GM06990 (cell line): ENCODE measurements at regions not wholly inside any gene's neighbourhood (a gene's known extent, or its start where the extent isn't known, plus 50 kb on each side); places are given as distances from the start of the nearest gene placed in this dataset.

ENCODE experiments used
- DNase-seq: peaks from one replicate; pipeline ENCODE4 v3.0.0-alpha.2; 2011; ENCODE audit not compliant: insufficient read length; ENCODE audit errors: extremely low read depth
- H3K27me3 ChIP-seq: replicated peaks from 2 replicates; pipeline ENCODE4 v1.6.0; 2011; ENCODE audit warnings: low read length; ENCODE audit not compliant: control insufficient read depth, insufficient read depth
- H3K36me3 ChIP-seq: 2 replicates; pipeline ENCODE4 v1.5.1; 2011; ENCODE audit warnings: low read length; ENCODE audit not compliant: control insufficient read depth, insufficient read depth
- H3K4me3 ChIP-seq: replicated peaks from 2 replicates; pipeline ENCODE4 v1.5.1; 2011; ENCODE audit warnings: low read depth, mild to moderate bottlenecking, control low read depth, low read length
- CTCF ChIP-seq: IDR thresholded peaks from 2 replicates; pipeline ENCODE4 v1.5.1; 2011; ENCODE audit warnings: low read length, control low read depth, mild to moderate bottlenecking, inconsistent platforms; ENCODE audit not compliant: insufficient read depth, poor library complexity, severe bottlenecking

- H3K36me3 ChIP-seq = no peaks in the 10 kb centered on the region
- H3K4me3 ChIP-seq = no peak overlapping the region
- no peak for DNase-seq
- H3K27me3 ChIP-seq = no peaks in the 10 kb centered on the region
- no peak for TF ChIP-seq CTCF
These were observed 524.6 kb upstream of the LRRC4C start for GRCh38 chr11:41984023-41984422.

DNA sequence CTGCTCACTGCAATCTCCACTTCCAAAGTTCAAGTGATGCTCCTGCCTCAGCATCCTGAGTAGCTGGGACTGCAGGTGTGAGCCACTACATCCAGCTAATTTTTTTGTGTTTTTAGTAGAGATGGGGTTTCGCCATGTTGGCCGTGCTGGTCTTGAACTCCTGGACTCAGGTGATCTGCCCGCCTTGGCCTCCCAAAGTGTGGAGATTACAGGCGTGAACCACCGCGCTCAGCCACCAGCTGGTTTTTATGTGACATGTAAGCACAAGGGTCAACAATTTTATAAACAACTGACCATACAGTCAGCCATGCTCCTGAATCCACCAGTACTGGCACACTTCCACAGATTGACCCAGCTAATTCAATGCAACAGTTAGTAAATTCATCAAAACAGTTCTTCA, 526.3 kb upstream of the LRRC4C start:
- H3K36me3 ChIP-seq = no peaks in the 10 kb centered on the region
- no peak for DNase-seq
- no peak for TF ChIP-seq CTCF
- no peak overlapping the region for H3K4me3 ChIP-seq
- no peaks in the 10 kb centered on the region for H3K27me3 ChIP-seq

DNA sequence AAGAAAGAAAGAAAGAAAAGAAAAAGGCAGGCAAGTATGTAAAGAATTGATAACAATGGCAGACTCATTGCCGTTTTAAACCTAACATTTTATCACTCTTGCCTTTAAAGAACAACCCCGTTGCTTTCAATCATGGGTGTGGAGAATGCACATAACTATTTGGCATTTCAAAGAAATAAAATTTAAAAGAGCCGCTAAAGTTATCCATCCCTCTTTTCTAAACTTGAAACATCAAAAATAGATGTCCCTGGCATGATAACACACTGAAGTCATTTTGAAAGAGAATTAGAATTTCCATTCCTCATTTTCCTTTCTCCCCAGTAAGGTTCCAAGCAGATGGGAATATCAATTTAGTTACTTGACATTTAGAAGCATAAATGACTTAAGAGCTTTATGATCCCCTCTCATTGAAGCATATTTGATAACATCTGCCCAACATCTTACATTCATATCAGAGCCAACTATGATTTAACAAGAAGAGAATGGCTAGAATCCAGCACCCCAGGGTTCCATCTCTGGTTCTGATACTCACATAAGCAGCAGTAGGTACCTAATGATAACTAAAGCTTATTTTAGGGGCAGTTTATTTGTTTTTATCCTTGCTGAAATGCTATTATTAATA, 529.6 kb upstream of the LRRC4C start:
- Histone ChIP-seq H3K4me3 (no peak overlapping the region), H3K27me3 (no peaks in the 10 kb centered on the region), H3K36me3 (no peaks in the 10 kb centered on the region)
- no peak for TF ChIP-seq CTCF
- no peak for DNase-seq

- TF ChIP-seq CTCF = no peak
- Histone ChIP-seq H3K36me3 (no peaks in the 10 kb centered on the region), H3K27me3 (no peaks in the 10 kb centered on the region), H3K4me3 (no peak overlapping the region)
- no peak for DNase-seq
These were observed 530.5 kb upstream of the LRRC4C start for GRCh38 chr11:41989823-41990380.

- Histone ChIP-seq H3K36me3 (no peaks in the 10 kb centered on the region), H3K27me3 (no peaks in the 10 kb centered on the region), H3K4me3 (no peak overlapping the region)
- no peak for TF ChIP-seq CTCF
- no peak for DNase-seq
These were observed 537.1 kb upstream of the LRRC4C start for GRCh38 chr11:41996533-41996932.
